SK-N-SH (cell line): ENCODE measurements at regions not wholly inside any gene's neighbourhood (a gene's known extent, or its start where the extent isn't known, plus 50 kb on each side); places are given as distances from the start of the nearest gene placed in this dataset.

Source experiments
- CTCF ChIA-PET: fragments of 300-600, 350-600 bp; formaldehyde crosslinking; extraction: SDS; loops from one replicate; lab custom pipeline; 2021; lab: Yijun Ruan, JAX
- POLR2A ChIA-PET: fragments of 350-600 bp; sonication (Branson Sonifier 250); formaldehyde crosslinking; extraction: SDS; loops from one replicate; lab custom pipeline; 2020; ENCODE audit warnings: antibody characterized with exemption, inconsistent platforms; lab: Yijun Ruan, JAX
- DNase-seq: peaks from one replicate; pipeline ENCODE4 v3.0.0; 2012
- H2AFZ ChIP-seq: fragments of 200-600 bp; sonication (generic); 2 replicates; pipeline ENCODE4 v1.8.1; 2016; ENCODE audit warnings: antibody characterized with exemption, mild to moderate bottlenecking, low read depth
- H3F3A ChIP-seq: fragments of 200-600 bp; sonication (generic); replicated peaks from 2 replicates; pipeline ENCODE3; 2016; ENCODE audit warnings: antibody characterized with exemption, mild to moderate bottlenecking; ENCODE audit not compliant: insufficient read depth
- H3K27ac ChIP-seq, 2 experiments: fragments of 200-500 bp in 1 of 2; fragments of 200-600 bp in 1 of 2; sonication (Bioruptor generic) in 1 of 2; sonication (generic), shearing (Covaris generic) in 1 of 2; 2 replicates each; pipeline versions ENCODE4 v1.5.1 to v1.6.1; 2014 to 2016; ENCODE audit warnings: low read depth in 2 of 2, inconsistent platforms in 1 of 2, low read length in 1 of 2, mild to moderate bottlenecking in 1 of 2, mixed read lengths in 1 of 2
- H3K27me3 ChIP-seq: fragments of 200-600 bp; sonication (generic), shearing (Covaris generic); 2 replicates; pipeline ENCODE4 v1.6.1; 2016; ENCODE audit warnings: mixed run types; ENCODE audit not compliant: insufficient read depth
- H3K36me3 ChIP-seq, 2 experiments: fragments of 200-500 bp in 1 of 2; fragments of 200-600 bp in 1 of 2; sonication (Bioruptor generic) in 1 of 2; sonication (generic) in 1 of 2; replicated peaks in 1 of 2; 2 replicates each; pipeline versions ENCODE3 to v1.5.1; 2014 to 2016; ENCODE audit warnings: low read length in 1 of 2, mild to moderate bottlenecking in 1 of 2; ENCODE audit not compliant: insufficient read depth in 2 of 2, control insufficient read depth in 1 of 2
- H3K4me1 ChIP-seq, 2 experiments: fragments of 200-500 bp in 1 of 2; fragments of 200-600 bp in 1 of 2; sonication (Bioruptor generic) in 1 of 2; sonication (generic), shearing (Covaris generic) in 1 of 2; 2 replicates each; pipeline versions ENCODE4 v1.5.1 to v1.6.1; 2014 to 2016; ENCODE audit warnings: low read depth in 1 of 2, low read length in 1 of 2, mixed run types in 1 of 2; ENCODE audit not compliant: insufficient read depth in 2 of 2, control insufficient read depth in 1 of 2
- H3K4me2 ChIP-seq: fragments of 200-600 bp; sonication (generic), shearing (Covaris generic); 2 replicates; pipeline ENCODE4 v1.6.1; 2017; ENCODE audit warnings: mixed run types
- H3K4me3 ChIP-seq, 2 experiments: fragments of 200-500 bp in 1 of 2; fragments of 200-600 bp in 1 of 2; sonication (Bioruptor generic) in 1 of 2; sonication (generic), shearing (Covaris generic) in 1 of 2; 2 replicates each; pipeline versions ENCODE4 v1.5.1 to v1.8.1; 2014 to 2016; ENCODE audit warnings: low read depth in 2 of 2, inconsistent platforms in 1 of 2, low read length in 1 of 2, mild to moderate bottlenecking in 1 of 2, mixed read lengths in 1 of 2, moderate library complexity in 1 of 2
- H3K79me2 ChIP-seq: fragments of 200-600 bp; sonication (generic); 2 replicates; pipeline ENCODE4 v1.8.1; 2017; ENCODE audit warnings: mild to moderate bottlenecking; ENCODE audit not compliant: insufficient read depth
- H3K9ac ChIP-seq: fragments of 200-600 bp; sonication (generic); 2 replicates; pipeline ENCODE4 v1.6.1; 2017; ENCODE audit warnings: mixed run types
- H3K9me2 ChIP-seq: fragments of 200-600 bp; sonication (generic); 2 replicates; pipeline ENCODE4 v1.6.1; 2017; ENCODE audit warnings: mixed run types
- H3K9me3 ChIP-seq: fragments of 200-600 bp; sonication (generic); 2 replicates; pipeline ENCODE4 v1.6.1; 2017; ENCODE audit warnings: mixed run types, mild to moderate bottlenecking, moderate library complexity
- H4K20me1 ChIP-seq: fragments of 200-600 bp; sonication (generic); 2 replicates; pipeline ENCODE4 v1.6.1; 2017; ENCODE audit warnings: mild to moderate bottlenecking, mixed run types; ENCODE audit not compliant: insufficient read depth
- EZH2phosphoT487 ChIP-seq: fragments of 200-600 bp; sonication (generic); IDR thresholded peaks from 2 replicates; pipeline ENCODE4 v1.6.1; 2017; ENCODE audit warnings: low read depth, mixed run types, mild to moderate bottlenecking, antibody characterized with exemption, moderate library complexity, borderline replicate concordance
- FOSL2 ChIP-seq: IDR thresholded peaks from 2 replicates; pipeline ENCODE4 v1.4.0; 2012; ENCODE audit warnings: low read depth, mild to moderate bottlenecking, moderate library complexity, borderline replicate concordance
- FOXJ3 ChIP-seq: sonication (generic); formaldehyde crosslinking; IDR thresholded peaks from 2 replicates; pipeline ENCODE4 v1.5.1; 2020; ENCODE audit warnings: mild to moderate bottlenecking, missing genetic modification reagents
- FOXM1 ChIP-seq: IDR thresholded peaks from 2 replicates; pipeline ENCODE4 v1.4.0; 2012; ENCODE audit warnings: low read depth, mild to moderate bottlenecking
- GABPA ChIP-seq: IDR thresholded peaks from 2 replicates; pipeline ENCODE4 v1.4.0; 2012; ENCODE audit warnings: low read depth, mild to moderate bottlenecking
- POLR2AphosphoS5 ChIP-seq: IDR thresholded peaks from 2 replicates; pipeline ENCODE4 v1.6.1; 2012; ENCODE audit warnings: low read depth, low read length
- RFX5 ChIP-seq: IDR thresholded peaks from 2 replicates; pipeline ENCODE4 v1.6.1; 2012; ENCODE audit warnings: mild to moderate bottlenecking, improper control_type of control experiment, low read length
- RXRA ChIP-seq: IDR thresholded peaks from 2 replicates; pipeline ENCODE4 v1.4.0; 2012; ENCODE audit warnings: low read depth, mild to moderate bottlenecking, borderline replicate concordance
- SMC3 ChIP-seq: IDR thresholded peaks from 2 replicates; pipeline ENCODE4 v1.6.1; 2012; ENCODE audit warnings: low read depth, low read length, improper control_type of control experiment
- WGBS: methylation state at CpG from one replicate; pipeline ENCODE4 v1.1.6; 2017; ENCODE audit warnings: low lambda C conversion rate; 5-methylcytosine and 5-hydroxymethylcytosine counted together
- TF ChIP-seq, protein P1 (sequence below): IDR thresholded peaks from 2 replicates; pipeline ENCODE4 v1.4.0; 2012; ENCODE audit warnings: low read depth, borderline replicate concordance
- TF ChIP-seq, protein P2 (sequence below): IDR thresholded peaks from 2 replicates; pipeline ENCODE4 v1.6.1; 2012; ENCODE audit warnings: mild to moderate bottlenecking, low read depth, low read length, moderate library complexity
- TF ChIP-seq, protein P3 (sequence below): IDR thresholded peaks from 2 replicates; pipeline ENCODE4; 2012
- TF ChIP-seq, protein P4 (sequence below): fragments of 150-350 bp; IDR thresholded peaks from 2 replicates; pipeline ENCODE4 v1.6.1; 2017; ENCODE audit warnings: antibody characterized with exemption, low read length, low read depth, borderline replicate concordance
- TF ChIP-seq, protein P5 (sequence below): IDR thresholded peaks from 2 replicates; pipeline ENCODE4 v1.4.0; 2012; ENCODE audit warnings: low read depth

DNA sequence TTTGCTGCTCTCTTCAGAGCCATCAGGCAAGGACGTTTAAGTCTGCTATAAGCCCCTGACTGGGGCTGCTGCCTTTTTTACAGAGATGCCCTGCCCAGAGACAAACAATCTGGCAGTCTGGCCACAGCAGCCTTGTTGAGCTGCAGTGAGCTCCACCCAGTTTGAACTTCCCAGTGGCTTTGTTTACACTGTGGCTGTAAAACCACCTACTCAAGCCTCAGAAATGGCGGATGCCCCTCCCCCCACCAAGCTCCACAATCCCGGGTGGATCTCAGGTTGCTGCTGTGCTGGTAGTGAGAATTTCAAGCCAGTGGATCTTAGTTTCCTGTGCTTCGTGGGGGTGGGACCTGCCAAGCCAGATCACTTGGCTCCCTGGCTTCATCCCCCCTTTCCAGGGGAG is 59.7 kb upstream of the SNCAIP start:
- Histone ChIP-seq H3K27me3 (no peaks in the 10 kb centered on the region), H3K4me1 (no peaks in the 10 kb centered on the region), H2AFZ (no peak overlapping the region), H3F3A (no peaks in the 10 kb centered on the region), H3K4me2 (no peak overlapping the region), H3K27ac (no peak overlapping the region), H3K79me2 (no peaks in the 10 kb centered on the region), H3K36me3 (no peaks in the 10 kb centered on the region), H3K9me3 (no peaks in the 10 kb centered on the region; the same call in 1 of the 2 replicates), H3K4me3 (no peak overlapping the region), H3K9me2 (no peaks in the 10 kb centered on the region), H4K20me1 (no peaks in the 10 kb centered on the region), H3K9ac (no peak overlapping the region)
- ChIA-PET CTCF (interaction anchor here (1.1 kb wide), 1 partner anchor 57 kb away, joined by 4 read pairs; no protein-coding TSS in a partner anchor), POLR2A (no interaction called here)
- WGBS = 0% methylated on average over 2 of the region's 4 CpGs
- TF ChIP-seq SMC3 = no peak
- TF ChIP-seq, protein P1, sequence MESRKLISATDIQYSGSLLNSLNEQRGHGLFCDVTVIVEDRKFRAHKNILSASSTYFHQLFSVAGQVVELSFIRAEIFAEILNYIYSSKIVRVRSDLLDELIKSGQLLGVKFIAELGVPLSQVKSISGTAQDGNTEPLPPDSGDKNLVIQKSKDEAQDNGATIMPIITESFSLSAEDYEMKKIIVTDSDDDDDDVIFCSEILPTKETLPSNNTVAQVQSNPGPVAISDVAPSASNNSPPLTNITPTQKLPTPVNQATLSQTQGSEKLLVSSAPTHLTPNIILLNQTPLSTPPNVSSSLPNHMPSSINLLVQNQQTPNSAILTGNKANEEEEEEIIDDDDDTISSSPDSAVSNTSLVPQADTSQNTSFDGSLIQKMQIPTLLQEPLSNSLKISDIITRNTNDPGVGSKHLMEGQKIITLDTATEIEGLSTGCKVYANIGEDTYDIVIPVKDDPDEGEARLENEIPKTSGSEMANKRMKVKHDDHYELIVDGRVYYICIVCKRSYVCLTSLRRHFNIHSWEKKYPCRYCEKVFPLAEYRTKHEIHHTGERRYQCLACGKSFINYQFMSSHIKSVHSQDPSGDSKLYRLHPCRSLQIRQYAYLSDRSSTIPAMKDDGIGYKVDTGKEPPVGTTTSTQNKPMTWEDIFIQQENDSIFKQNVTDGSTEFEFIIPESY = no peak
- TF ChIP-seq, protein P2, sequence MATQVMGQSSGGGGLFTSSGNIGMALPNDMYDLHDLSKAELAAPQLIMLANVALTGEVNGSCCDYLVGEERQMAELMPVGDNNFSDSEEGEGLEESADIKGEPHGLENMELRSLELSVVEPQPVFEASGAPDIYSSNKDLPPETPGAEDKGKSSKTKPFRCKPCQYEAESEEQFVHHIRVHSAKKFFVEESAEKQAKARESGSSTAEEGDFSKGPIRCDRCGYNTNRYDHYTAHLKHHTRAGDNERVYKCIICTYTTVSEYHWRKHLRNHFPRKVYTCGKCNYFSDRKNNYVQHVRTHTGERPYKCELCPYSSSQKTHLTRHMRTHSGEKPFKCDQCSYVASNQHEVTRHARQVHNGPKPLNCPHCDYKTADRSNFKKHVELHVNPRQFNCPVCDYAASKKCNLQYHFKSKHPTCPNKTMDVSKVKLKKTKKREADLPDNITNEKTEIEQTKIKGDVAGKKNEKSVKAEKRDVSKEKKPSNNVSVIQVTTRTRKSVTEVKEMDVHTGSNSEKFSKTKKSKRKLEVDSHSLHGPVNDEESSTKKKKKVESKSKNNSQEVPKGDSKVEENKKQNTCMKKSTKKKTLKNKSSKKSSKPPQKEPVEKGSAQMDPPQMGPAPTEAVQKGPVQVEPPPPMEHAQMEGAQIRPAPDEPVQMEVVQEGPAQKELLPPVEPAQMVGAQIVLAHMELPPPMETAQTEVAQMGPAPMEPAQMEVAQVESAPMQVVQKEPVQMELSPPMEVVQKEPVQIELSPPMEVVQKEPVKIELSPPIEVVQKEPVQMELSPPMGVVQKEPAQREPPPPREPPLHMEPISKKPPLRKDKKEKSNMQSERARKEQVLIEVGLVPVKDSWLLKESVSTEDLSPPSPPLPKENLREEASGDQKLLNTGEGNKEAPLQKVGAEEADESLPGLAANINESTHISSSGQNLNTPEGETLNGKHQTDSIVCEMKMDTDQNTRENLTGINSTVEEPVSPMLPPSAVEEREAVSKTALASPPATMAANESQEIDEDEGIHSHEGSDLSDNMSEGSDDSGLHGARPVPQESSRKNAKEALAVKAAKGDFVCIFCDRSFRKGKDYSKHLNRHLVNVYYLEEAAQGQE = no peak
- TF ChIP-seq EZH2phosphoT487 = no peak
- TF ChIP-seq POLR2AphosphoS5 = no peak
- TF ChIP-seq, protein P3, sequence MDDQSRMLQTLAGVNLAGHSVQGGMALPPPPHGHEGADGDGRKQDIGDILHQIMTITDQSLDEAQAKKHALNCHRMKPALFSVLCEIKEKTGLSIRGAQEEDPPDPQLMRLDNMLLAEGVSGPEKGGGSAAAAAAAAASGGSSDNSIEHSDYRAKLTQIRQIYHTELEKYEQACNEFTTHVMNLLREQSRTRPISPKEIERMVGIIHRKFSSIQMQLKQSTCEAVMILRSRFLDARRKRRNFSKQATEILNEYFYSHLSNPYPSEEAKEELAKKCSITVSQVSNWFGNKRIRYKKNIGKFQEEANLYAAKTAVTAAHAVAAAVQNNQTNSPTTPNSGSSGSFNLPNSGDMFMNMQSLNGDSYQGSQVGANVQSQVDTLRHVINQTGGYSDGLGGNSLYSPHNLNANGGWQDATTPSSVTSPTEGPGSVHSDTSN = no peak
- TF ChIP-seq FOXM1 = no peak
- no peak for TF ChIP-seq FOXJ3
- TF ChIP-seq RXRA = no peak
- TF ChIP-seq FOSL2 = no peak
- no peak for DNase-seq

DNA sequence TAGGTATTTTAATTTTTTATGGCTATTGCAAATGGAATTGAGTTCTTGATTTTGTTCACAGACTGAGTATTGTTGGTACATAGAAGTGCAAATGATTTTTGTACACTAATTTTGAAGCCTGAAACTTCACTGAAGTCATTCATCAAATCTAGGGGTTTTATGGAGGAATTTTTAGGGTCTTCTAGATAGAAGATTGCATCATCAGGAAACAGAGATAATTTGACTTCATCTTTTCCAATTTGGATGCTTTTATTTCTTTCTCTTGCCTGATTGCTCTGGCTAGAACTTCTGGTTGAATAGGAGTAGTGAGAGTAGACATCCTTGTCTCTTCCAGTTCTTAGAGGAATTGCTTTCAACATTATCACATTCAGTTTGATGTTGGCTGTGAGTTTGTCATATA is 58.2 kb upstream of the SNCAIP start:
- H3K9me3 ChIP-seq = no peaks in the 10 kb centered on the region; the same call in 1 of the 2 replicates
- H3K9me2 ChIP-seq = no peaks in the 10 kb centered on the region
- TF ChIP-seq RFX5 (no peak), FOXJ3 (no peak), FOSL2 (no peak), GABPA (no peak), EZH2phosphoT487 (no peak), RXRA (no peak)
- TF ChIP-seq, protein P4, sequence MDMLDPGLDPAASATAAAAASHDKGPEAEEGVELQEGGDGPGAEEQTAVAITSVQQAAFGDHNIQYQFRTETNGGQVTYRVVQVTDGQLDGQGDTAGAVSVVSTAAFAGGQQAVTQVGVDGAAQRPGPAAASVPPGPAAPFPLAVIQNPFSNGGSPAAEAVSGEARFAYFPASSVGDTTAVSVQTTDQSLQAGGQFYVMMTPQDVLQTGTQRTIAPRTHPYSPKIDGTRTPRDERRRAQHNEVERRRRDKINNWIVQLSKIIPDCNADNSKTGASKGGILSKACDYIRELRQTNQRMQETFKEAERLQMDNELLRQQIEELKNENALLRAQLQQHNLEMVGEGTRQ = no peak
- TF ChIP-seq, protein P1 = no peak
- TF ChIP-seq, protein P5, sequence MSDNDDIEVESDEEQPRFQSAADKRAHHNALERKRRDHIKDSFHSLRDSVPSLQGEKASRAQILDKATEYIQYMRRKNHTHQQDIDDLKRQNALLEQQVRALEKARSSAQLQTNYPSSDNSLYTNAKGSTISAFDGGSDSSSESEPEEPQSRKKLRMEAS = no peak
- TF ChIP-seq, all 33 proteins: peak for 0
- H3K4me2 ChIP-seq = no peak overlapping the region
- H3K79me2 ChIP-seq = no peaks in the 10 kb centered on the region
- no peaks in the 10 kb centered on the region for H3K4me1 ChIP-seq
- POLR2A ChIA-PET = no interaction called here
- H4K20me1 ChIP-seq = no peaks in the 10 kb centered on the region
- no peaks in the 10 kb centered on the region for H3K27me3 ChIP-seq
- H3F3A ChIP-seq = no peaks in the 10 kb centered on the region
- H2AFZ ChIP-seq = no peak overlapping the region
- no peaks in the 10 kb centered on the region for H3K36me3 ChIP-seq
- no peak overlapping the region for H3K9ac ChIP-seq
- H3K4me3 ChIP-seq = no peak overlapping the region
- no peak overlapping the region for H3K27ac ChIP-seq
- CTCF ChIA-PET = no interaction called here
- DNase-seq = no peak
